8988T (cell line): ENCODE measurements at regions not wholly inside any gene's neighbourhood (a gene's known extent, or its start where the extent isn't known, plus 50 kb on each side); places are given as distances from the start of the nearest gene placed in this dataset.

Source experiments
- DNase-seq: peaks from one replicate; pipeline ENCODE4 v3.0.0; 2011

GRCh38 chr12:100741084-100741711 lies 53.4 kb upstream of the ANO4 start:
- DNase-seq = no peak

- DNase-seq = no peak
Observed at GRCh38 chr12:100743060-100743459, 51.5 kb upstream of the ANO4 start.
